T-cell (primary cell): ENCODE measurements at regions not wholly inside any gene's neighbourhood (a gene's known extent, or its start where the extent isn't known, plus 50 kb on each side); places are given as distances from the start of the nearest gene placed in this dataset.
"Not testable (repeated sequence)": the region's sequence is repeated elsewhere in the genome, so short reads cannot be mapped to it uniquely, and the experiment has no call there.

Source experiments
- ATAC-seq, 4 experiments: fragments of 200-7000 bp in 3 of 4; fragments of 150-1000 bp in 1 of 4; cut with Tn5 transposase; replicated peaks in 1 of 4; 1 replicate in 3 of 4; 2 replicates in 1 of 4; pipeline ENCODE4 v1.10.0; 2021; ENCODE audit warnings: moderate library complexity in 3 of 4, mild to moderate bottlenecking in 2 of 4, moderate number of reproducible peaks in 1 of 4
- CTCF ChIA-PET, 2 donors: fragments of 300-600 bp; sonication (Branson Sonifier 250); formaldehyde crosslinking; loops; one replicate each; lab custom pipeline; 2022; ENCODE audit warnings: antibody characterized with exemption in 2 of 2; lab: Charles Lee
- POLR2A ChIA-PET, 2 donors: fragments of 300-600 bp; sonication (Branson Sonifier 250); formaldehyde crosslinking; loops; one replicate each; lab custom pipeline; 2022; ENCODE audit warnings: antibody characterized with exemption in 2 of 2; lab: Charles Lee
- DNase-seq, 35 experiments: peaks; one replicate each; pipeline versions ENCODE4 v3.0.0 to v3.0.0-alpha.2; 2013 to 2023
- H3K27ac ChIP-seq: one replicate; pipeline ENCODE4 v1.5.1; 2013; ENCODE audit warnings: low read length
- H3K27me3 ChIP-seq, 2 experiments: replicated peaks in 1 of 2; 1 replicate in 1 of 2; 2 replicates in 1 of 2; pipeline versions ENCODE4 v1.6.1 to v1.7.0; 2013; ENCODE audit warnings: low read length in 1 of 2, mixed read lengths in 1 of 2; ENCODE audit not compliant: control insufficient read depth in 2 of 2, insufficient read depth in 2 of 2; ENCODE audit errors: extremely low read depth in 1 of 2
- H3K36me3 ChIP-seq, 2 donors: 1 replicate in 1 of 2; 2 replicates in 1 of 2; pipeline versions ENCODE4 v1.6.1 to v1.7.0; 2013; ENCODE audit warnings: low read length in 1 of 2; ENCODE audit not compliant: control insufficient read depth in 2 of 2, insufficient read depth in 1 of 2; ENCODE audit errors: extremely low read depth in 1 of 2
- H3K4me1 ChIP-seq, 2 experiments: 1 replicate in 1 of 2; 2 replicates in 1 of 2; pipeline versions ENCODE4 v1.6.1 to v1.7.0; 2013; ENCODE audit warnings: low read length in 2 of 2, mixed read lengths in 1 of 2; ENCODE audit not compliant: insufficient read depth in 2 of 2, control insufficient read depth in 1 of 2; ENCODE audit errors: extremely low read depth in 1 of 2
- H3K4me3 ChIP-seq, 2 donors: 1 replicate in 1 of 2; 2 replicates in 1 of 2; pipeline versions ENCODE4 v1.5.1 to v1.7.0; 2013; ENCODE audit warnings: mild to moderate bottlenecking in 2 of 2, low read length in 1 of 2, moderate library complexity in 1 of 2; ENCODE audit not compliant: control insufficient read depth in 1 of 2; ENCODE audit errors: extremely low read depth in 1 of 2
- H3K9me3 ChIP-seq: 2 replicates; pipeline ENCODE4 v1.7.0; 2013
- H3K27ac Mint-ChIP-seq, 2 donors: one replicate each; pipeline ENCODE4 v1.8.0; 2020 to 2021; ENCODE audit warnings: mild to moderate bottlenecking in 2 of 2, mixed read lengths in 2 of 2
- H3K27me3 Mint-ChIP-seq, 2 donors: one replicate each; pipeline ENCODE4 v1.8.0; 2021 to 2022; ENCODE audit warnings: mixed read lengths in 2 of 2
- H3K36me3 Mint-ChIP-seq: one replicate; pipeline ENCODE4 v1.8.0; 2021; ENCODE audit warnings: mixed read lengths
- H3K4me1 Mint-ChIP-seq, 3 donors: one replicate each; pipeline ENCODE4 v1.8.0; 2020 to 2022; ENCODE audit warnings: mixed read lengths in 3 of 3, mild to moderate bottlenecking in 1 of 3
- H3K4me3 Mint-ChIP-seq, 3 donors: one replicate each; pipeline ENCODE4 v1.8.0; 2020 to 2022; ENCODE audit warnings: mild to moderate bottlenecking in 3 of 3, mixed read lengths in 3 of 3, moderate library complexity in 3 of 3
- H3K9me3 Mint-ChIP-seq, 3 donors: one replicate each; pipeline ENCODE4 v1.8.0; 2020 to 2022; ENCODE audit warnings: mixed read lengths in 3 of 3
- WGBS: methylation state at CpG from one replicate; pipeline ENCODE4 v1.1.5; 2013; ENCODE audit warnings: missing lambda C conversion rate; ENCODE audit not compliant: insufficient coverage; 5-methylcytosine and 5-hydroxymethylcytosine counted together

DNA sequence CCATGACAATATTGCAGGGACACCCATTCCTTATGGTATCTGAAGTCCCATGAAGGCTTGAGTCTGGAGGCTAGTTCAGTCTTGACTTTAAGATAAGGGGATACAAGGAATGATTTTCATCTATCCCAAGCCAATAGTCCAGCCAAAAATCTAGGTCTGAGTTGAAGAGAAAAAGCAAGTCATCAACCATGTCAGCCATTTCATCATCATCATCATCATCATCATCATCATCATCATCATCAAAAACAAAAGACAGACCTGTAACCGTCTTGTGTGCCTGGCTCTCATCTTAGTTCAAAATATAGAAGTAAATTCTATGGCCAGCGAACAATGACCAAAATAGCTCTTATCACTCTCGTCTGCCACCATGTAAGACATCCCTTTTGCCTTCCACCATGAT lies 59.5 kb upstream of the FAM90A26 start:
- H3K27ac Mint-ChIP-seq, H3K27me3 Mint-ChIP-seq, ATAC-seq, DNase-seq, H3K27me3 ChIP-seq, H3K9me3 ChIP-seq, H3K4me1 ChIP-seq, POLR2A ChIA-PET, CTCF ChIA-PET, H3K36me3 Mint-ChIP-seq, H3K4me1 Mint-ChIP-seq, H3K9me3 Mint-ChIP-seq, H3K4me3 Mint-ChIP-seq, H3K27ac ChIP-seq, H3K36me3 ChIP-seq, H3K4me3 ChIP-seq: not testable (repeated sequence)
- no CpG with 5 or more reads among the region's 3 CpGs for WGBS

DNA sequence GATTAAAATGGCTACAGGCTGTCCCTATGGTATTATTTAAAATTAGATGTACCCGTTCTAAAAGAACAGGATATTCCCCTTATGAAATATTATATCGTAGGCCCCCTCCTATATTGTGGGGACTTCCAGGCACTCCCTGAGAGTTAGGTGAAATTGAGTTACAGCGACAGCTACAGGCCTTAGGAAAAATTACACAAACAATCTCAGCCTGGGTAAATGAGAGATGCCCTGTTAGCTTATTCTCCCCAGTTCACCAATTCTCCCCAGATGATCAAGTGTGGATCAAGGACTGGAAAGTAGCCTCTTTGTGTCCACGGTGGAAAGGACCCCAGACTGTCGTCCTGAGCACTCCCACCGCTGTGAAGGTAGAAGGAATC lies 67.1 kb upstream of the FAM90A26 start:
- ATAC-seq, CTCF ChIA-PET, H3K36me3 ChIP-seq, H3K27me3 Mint-ChIP-seq, H3K27ac ChIP-seq, POLR2A ChIA-PET, H3K4me1 ChIP-seq, DNase-seq, H3K36me3 Mint-ChIP-seq, H3K27me3 ChIP-seq, H3K4me1 Mint-ChIP-seq, H3K27ac Mint-ChIP-seq, H3K9me3 Mint-ChIP-seq, H3K4me3 Mint-ChIP-seq, H3K9me3 ChIP-seq, H3K4me3 ChIP-seq: not testable (repeated sequence)
- no CpG with 5 or more reads among the region's 6 CpGs for WGBS

DNA sequence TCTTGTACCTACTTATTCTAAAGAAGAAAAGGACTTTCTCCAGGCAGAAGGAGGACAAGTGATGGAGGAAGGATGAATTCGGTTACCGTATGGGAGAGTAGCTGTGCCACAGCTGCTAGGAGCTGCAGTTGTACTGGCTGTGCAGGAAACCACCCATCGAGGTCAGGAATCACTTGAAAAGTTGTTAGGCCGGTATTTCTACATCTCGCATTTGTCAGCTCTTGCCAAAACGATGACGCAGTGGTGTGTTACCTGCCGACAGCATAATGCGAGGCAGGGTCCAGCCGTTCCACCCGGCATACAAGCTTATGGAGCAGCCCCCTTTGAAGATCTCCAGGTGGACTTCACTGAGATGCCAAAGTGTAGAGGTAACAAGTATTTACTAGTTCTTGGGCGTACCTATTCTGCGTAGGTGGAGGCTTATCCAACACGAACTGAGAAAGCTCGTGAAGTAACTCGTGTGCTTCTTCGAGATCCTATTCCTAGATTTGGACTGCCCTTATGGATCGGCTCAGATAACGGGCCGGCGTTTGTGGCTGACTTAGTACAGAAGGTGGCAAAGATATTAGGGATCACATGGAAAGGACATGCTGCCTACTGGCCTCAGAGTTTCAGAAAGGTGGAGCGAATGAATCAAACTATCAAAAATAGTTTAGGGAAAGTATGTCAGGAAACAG lies 67.6 kb upstream of the FAM90A26 start:
- H3K27ac Mint-ChIP-seq, H3K36me3 Mint-ChIP-seq, DNase-seq, H3K4me1 ChIP-seq, H3K27me3 Mint-ChIP-seq, H3K4me3 Mint-ChIP-seq, H3K9me3 Mint-ChIP-seq, H3K27me3 ChIP-seq, H3K4me1 Mint-ChIP-seq, H3K4me3 ChIP-seq, CTCF ChIA-PET, POLR2A ChIA-PET, H3K9me3 ChIP-seq, ATAC-seq, H3K27ac ChIP-seq, H3K36me3 ChIP-seq: not testable (repeated sequence)
- WGBS, result 92% methylated on average over 11 of the region's 22 CpGs

DNA sequence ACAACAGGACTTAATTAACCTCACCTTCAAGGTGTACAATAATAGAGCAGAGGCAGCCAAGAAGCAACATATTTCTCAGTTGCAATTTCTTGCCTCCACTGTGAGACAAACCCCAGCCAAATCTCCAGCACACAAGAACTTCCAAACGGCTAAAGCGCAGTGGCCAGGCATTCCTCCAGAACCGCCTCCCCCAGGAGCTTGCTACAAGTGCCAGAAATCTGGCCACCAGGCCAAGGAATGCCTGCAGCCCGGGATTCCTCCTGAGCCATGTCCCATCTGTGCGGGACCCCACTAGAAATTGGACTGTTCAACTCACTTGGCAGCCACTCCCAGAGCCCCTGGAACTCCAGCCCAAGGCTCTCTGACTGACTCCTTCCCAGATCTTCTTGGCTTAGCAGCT lies 73.9 kb upstream of the FAM90A26 start:
- H3K4me1 Mint-ChIP-seq, ATAC-seq, H3K27ac Mint-ChIP-seq, H3K36me3 Mint-ChIP-seq, H3K36me3 ChIP-seq, H3K4me3 ChIP-seq, CTCF ChIA-PET, H3K4me1 ChIP-seq, POLR2A ChIA-PET, H3K27me3 Mint-ChIP-seq, H3K9me3 ChIP-seq, H3K27me3 ChIP-seq, H3K27ac ChIP-seq, H3K4me3 Mint-ChIP-seq, DNase-seq: not testable (repeated sequence)
- H3K9me3 Mint-ChIP-seq, result peaks cover 6 to 23% (median 22%) of the 10 kb centered on the region in 3 donors
- WGBS, result 95% methylated on average over 3 of the region's 5 CpGs

DNA sequence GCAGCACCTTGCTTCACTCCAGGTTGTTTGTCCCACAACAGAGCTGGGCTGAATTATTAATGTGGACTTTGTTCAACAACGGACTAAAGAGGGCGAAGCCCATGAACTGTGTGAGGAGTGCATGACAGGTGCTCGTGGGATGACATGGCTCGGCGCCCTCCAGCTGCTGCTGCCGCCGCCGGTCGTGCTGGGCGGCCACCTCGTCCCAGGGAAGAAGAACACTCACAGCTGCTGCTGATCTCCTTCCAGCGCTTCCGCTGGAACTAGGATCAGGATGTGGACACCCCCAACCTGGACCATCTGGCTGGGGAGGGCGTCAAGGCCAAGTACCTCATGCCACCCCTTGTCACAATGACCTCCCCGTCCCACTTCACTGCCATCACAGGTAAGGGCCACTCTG lies 91.4 kb upstream of the FAM90A26 start:
- H3K4me3 ChIP-seq, H3K4me1 ChIP-seq, H3K4me1 Mint-ChIP-seq, H3K27ac Mint-ChIP-seq, POLR2A ChIA-PET, H3K9me3 ChIP-seq, H3K27me3 Mint-ChIP-seq, H3K36me3 Mint-ChIP-seq, ATAC-seq, DNase-seq, H3K4me3 Mint-ChIP-seq, CTCF ChIA-PET, H3K9me3 Mint-ChIP-seq, H3K27ac ChIP-seq, H3K27me3 ChIP-seq, H3K36me3 ChIP-seq: not testable (repeated sequence)
- 89% methylated on average over 13 of the region's 15 CpGs for WGBS

DNA sequence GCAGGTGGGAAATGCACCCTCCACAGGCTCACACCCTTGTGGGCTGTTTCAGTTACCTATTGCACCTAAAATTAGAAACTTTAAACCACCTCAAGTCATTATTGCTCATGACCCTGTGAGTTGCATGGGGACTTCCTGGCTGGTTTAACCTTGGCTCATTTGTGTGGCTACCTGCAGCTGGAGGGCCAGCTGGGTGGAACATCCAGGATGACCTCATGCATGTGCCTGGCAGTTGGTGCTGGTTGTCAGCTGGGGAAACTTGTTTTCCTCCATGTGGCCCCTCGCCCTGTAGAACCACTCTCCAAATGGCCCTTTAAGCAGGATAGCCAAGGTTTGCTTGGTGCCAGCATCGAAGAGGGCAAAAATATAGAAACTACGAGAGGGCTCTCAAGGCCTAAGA lies 93.2 kb upstream of the FAM90A26 start:
- H3K9me3 ChIP-seq, CTCF ChIA-PET, H3K9me3 Mint-ChIP-seq: not testable (repeated sequence)

DNA sequence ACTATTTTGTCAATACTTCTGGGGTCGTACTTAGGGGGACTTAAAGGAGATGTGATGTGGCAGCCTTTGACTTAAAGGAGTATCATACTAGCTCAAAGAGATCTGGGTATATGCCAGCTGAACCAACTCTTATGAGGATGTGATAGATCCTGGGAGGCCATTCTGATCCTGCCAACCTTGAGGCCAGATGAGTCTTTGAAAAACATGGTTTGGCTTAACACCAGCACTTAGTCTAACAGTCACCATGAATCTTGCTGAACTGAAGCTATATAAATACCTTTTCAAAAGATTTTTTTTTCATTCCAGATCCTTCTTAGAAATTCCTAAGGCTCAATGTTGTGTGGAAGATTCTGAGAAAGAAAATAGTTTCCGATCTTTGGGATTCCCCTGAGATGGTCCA lies 93.7 kb upstream of the FAM90A26 start:
- H3K36me3 ChIP-seq, H3K9me3 ChIP-seq, H3K27me3 ChIP-seq, H3K36me3 Mint-ChIP-seq, H3K4me1 ChIP-seq, CTCF ChIA-PET, H3K27me3 Mint-ChIP-seq, H3K27ac ChIP-seq, H3K4me3 ChIP-seq, H3K4me3 Mint-ChIP-seq, H3K4me1 Mint-ChIP-seq, H3K9me3 Mint-ChIP-seq, H3K27ac Mint-ChIP-seq, ATAC-seq, DNase-seq: not testable (repeated sequence)
- POLR2A ChIA-PET, result interaction anchor here in 1 of 2 donors (0.6 kb wide), 1 partner anchor 662 kb away, joined by 6 read pairs; no protein-coding TSS in a partner anchor
- WGBS, result 80% methylated on average over 1 of the region's 2 CpGs

More for the DNA sequence above, 93.2 kb upstream of the FAM90A26 start:
- not testable (repeated sequence) for H3K27me3 Mint-ChIP-seq, H3K27ac ChIP-seq, H3K27me3 ChIP-seq, H3K36me3 ChIP-seq, H3K4me3 Mint-ChIP-seq, H3K4me3 ChIP-seq, ATAC-seq, H3K4me1 ChIP-seq, H3K27ac Mint-ChIP-seq, H3K4me1 Mint-ChIP-seq, DNase-seq, H3K36me3 Mint-ChIP-seq
- POLR2A ChIA-PET, result interaction anchor here in 1 of 2 donors (0.6 kb wide), 1 partner anchor 662 kb away, joined by 6 read pairs; no protein-coding TSS in a partner anchor
- 90% methylated on average over 3 of the region's 3 CpGs for WGBS
